ENCODE measurements at regions not wholly inside any gene's neighbourhood (a gene's known extent, or its start where the extent isn't known, plus 50 kb on each side); places are given as distances from the start of the nearest gene placed in this dataset.
A peak's percentile ranks its signal among the peaks of the same experiment; 100 is the strongest.

- no peak overlapping the region for H3K27ac ChIP-seq (ENCODE audit: insufficient read depth, low read length, poor library complexity, severe bottlenecking)
- H3K36me3 ChIP-seq (ENCODE audit: control insufficient read depth, insufficient read depth, low read length): no peaks in the 10 kb centered on the region
- peak; percentile 68 for ATAC-seq (ENCODE audit: low read depth in 2 of 2)
- peak overlapping the region in 1 of 3 donors; percentile 77 for H3K27ac Mint-ChIP-seq
- no peaks in the 10 kb centered on the region for H3K4me1 Mint-ChIP-seq
- peaks cover 7% of the 10 kb centered on the region for H3K27me3 Mint-ChIP-seq
- no peaks in the 10 kb centered on the region for H3K9me3 Mint-ChIP-seq
- DNase-seq: peak; percentile 46 to 67 (median 63)
- H3K27me3 ChIP-seq (ENCODE audit: control insufficient read depth, insufficient read depth, low read length): peaks cover 3% of the 10 kb centered on the region
- H3K4me3 ChIP-seq (ENCODE audit: low read depth, low read length): no peak overlapping the region
- no peaks in the 10 kb centered on the region for H3K4me1 ChIP-seq (ENCODE audit: control insufficient read depth, insufficient read depth, low read length, poor library complexity, severe bottlenecking)
- no peak overlapping the region for H3K4me3 Mint-ChIP-seq
- no peaks in the 10 kb centered on the region for H3K9me3 ChIP-seq (ENCODE audit: control insufficient read depth in 2 of 2, low read length in 2 of 2)
- H3K36me3 Mint-ChIP-seq: no peaks in the 10 kb centered on the region
These were observed 245.1 kb downstream of the PTBP2 start for GRCh38 chr1:96966536-96967138.

- peaks cover 4% of the 10 kb centered on the region for H3K27me3 Mint-ChIP-seq
- no peak overlapping the region for H3K4me3 Mint-ChIP-seq
- no peaks in the 10 kb centered on the region for H3K36me3 ChIP-seq (ENCODE audit: control insufficient read depth, insufficient read depth, low read length)
- H3K9me3 Mint-ChIP-seq: no peaks in the 10 kb centered on the region
- H3K36me3 Mint-ChIP-seq: no peaks in the 10 kb centered on the region
- peaks cover 3% of the 10 kb centered on the region for H3K27me3 ChIP-seq (ENCODE audit: control insufficient read depth, insufficient read depth, low read length)
- H3K27ac Mint-ChIP-seq: no peak overlapping the region
- no peaks in the 10 kb centered on the region for H3K4me1 ChIP-seq (ENCODE audit: control insufficient read depth, insufficient read depth, low read length, poor library complexity, severe bottlenecking)
- no peak overlapping the region for H3K4me3 ChIP-seq (ENCODE audit: low read depth, low read length)
- no peaks in the 10 kb centered on the region for H3K9me3 ChIP-seq (ENCODE audit: control insufficient read depth in 2 of 2, low read length in 2 of 2)
- no peak overlapping the region for H3K27ac ChIP-seq (ENCODE audit: insufficient read depth, low read length, poor library complexity, severe bottlenecking)
- no peaks in the 10 kb centered on the region for H3K4me1 Mint-ChIP-seq
- DNase-seq (no peak), ATAC-seq (ENCODE audit: low read depth in 2 of 2) (no peak)
These were observed 245.7 kb downstream of the PTBP2 start for GRCh38 chr1:96967311-96967710.

GRCh38 chr1:96968541-96968940 is 247.0 kb downstream of the PTBP2 start:
- Mint-ChIP-seq H3K27me3 (peaks cover 4% of the 10 kb centered on the region), H3K4me3 (no peak overlapping the region), H3K4me1 (no peaks in the 10 kb centered on the region), H3K27ac (no peak overlapping the region), H3K9me3 (no peaks in the 10 kb centered on the region), H3K36me3 (no peaks in the 10 kb centered on the region)
- Histone ChIP-seq H3K36me3 (ENCODE audit: control insufficient read depth, insufficient read depth, low read length) (no peaks in the 10 kb centered on the region), H3K27ac (ENCODE audit: insufficient read depth, low read length, poor library complexity, severe bottlenecking) (no peak overlapping the region), H3K4me1 (ENCODE audit: control insufficient read depth, insufficient read depth, low read length, poor library complexity, severe bottlenecking) (no peaks in the 10 kb centered on the region), H3K27me3 (ENCODE audit: control insufficient read depth, insufficient read depth, low read length) (peaks cover 3% of the 10 kb centered on the region), H3K9me3 (ENCODE audit: control insufficient read depth in 2 of 2, low read length in 2 of 2) (no peaks in the 10 kb centered on the region), H3K4me3 (ENCODE audit: low read depth, low read length) (no peak overlapping the region)
- ATAC-seq (ENCODE audit: low read depth in 2 of 2) (no peak), DNase-seq (no peak)

GRCh38 chr1:96968983-96969382 is 247.4 kb downstream of the PTBP2 start:
- peak overlapping the region in 1 of 3 donors; percentile 11 for H3K27ac Mint-ChIP-seq
- Histone ChIP-seq H3K9me3 (ENCODE audit: control insufficient read depth in 2 of 2, low read length in 2 of 2) (no peaks in the 10 kb centered on the region), H3K36me3 (ENCODE audit: control insufficient read depth, insufficient read depth, low read length) (no peaks in the 10 kb centered on the region), H3K4me3 (ENCODE audit: low read depth, low read length) (no peak overlapping the region), H3K27ac (ENCODE audit: insufficient read depth, low read length, poor library complexity, severe bottlenecking) (no peak overlapping the region), H3K4me1 (ENCODE audit: control insufficient read depth, insufficient read depth, low read length, poor library complexity, severe bottlenecking) (no peaks in the 10 kb centered on the region), H3K27me3 (ENCODE audit: control insufficient read depth, insufficient read depth, low read length) (peaks cover 3% of the 10 kb centered on the region)
- no peaks in the 10 kb centered on the region for H3K4me1 Mint-ChIP-seq
- no peak for ATAC-seq (ENCODE audit: low read depth in 2 of 2)
- H3K36me3 Mint-ChIP-seq: no peaks in the 10 kb centered on the region
- no peak for DNase-seq
- H3K9me3 Mint-ChIP-seq: no peaks in the 10 kb centered on the region
- peaks cover 4% of the 10 kb centered on the region for H3K27me3 Mint-ChIP-seq
- H3K4me3 Mint-ChIP-seq: no peak overlapping the region

- Mint-ChIP-seq H3K27ac (no peak overlapping the region), H3K4me3 (no peak overlapping the region), H3K9me3 (no peaks in the 10 kb centered on the region), H3K4me1 (no peaks in the 10 kb centered on the region), H3K36me3 (no peaks in the 10 kb centered on the region), H3K27me3 (peaks cover 4% of the 10 kb centered on the region)
- no peak for ATAC-seq (ENCODE audit: low read depth in 2 of 2)
- Histone ChIP-seq H3K4me1 (ENCODE audit: control insufficient read depth, insufficient read depth, low read length, poor library complexity, severe bottlenecking) (no peaks in the 10 kb centered on the region), H3K27ac (ENCODE audit: insufficient read depth, low read length, poor library complexity, severe bottlenecking) (no peak overlapping the region), H3K36me3 (ENCODE audit: control insufficient read depth, insufficient read depth, low read length) (no peaks in the 10 kb centered on the region), H3K4me3 (ENCODE audit: low read depth, low read length) (no peak overlapping the region), H3K9me3 (ENCODE audit: control insufficient read depth in 2 of 2, low read length in 2 of 2) (no peaks in the 10 kb centered on the region), H3K27me3 (ENCODE audit: control insufficient read depth, insufficient read depth, low read length) (peaks cover 3% of the 10 kb centered on the region)
- DNase-seq: no peak
These were observed 248.1 kb downstream of the PTBP2 start for GRCh38 chr1:96969656-96970163.

GRCh38 chr1:96971439-96971838 is 249.9 kb downstream of the PTBP2 start:
- Mint-ChIP-seq H3K4me3 (no peak overlapping the region), H3K36me3 (no peaks in the 10 kb centered on the region), H3K4me1 (no peaks in the 10 kb centered on the region), H3K9me3 (peaks cover 0 to 2% (median 0%) of the 10 kb centered on the region in 7 donors), H3K27me3 (peaks cover 4% of the 10 kb centered on the region), H3K27ac (no peak overlapping the region)
- H3K4me3 ChIP-seq (ENCODE audit: low read depth, low read length): no peak overlapping the region
- ATAC-seq (ENCODE audit: low read depth in 2 of 2): no peak
- no peaks in the 10 kb centered on the region for H3K36me3 ChIP-seq (ENCODE audit: control insufficient read depth, insufficient read depth, low read length)
- no peak overlapping the region for H3K27ac ChIP-seq (ENCODE audit: insufficient read depth, low read length, poor library complexity, severe bottlenecking)
- H3K4me1 ChIP-seq (ENCODE audit: control insufficient read depth, insufficient read depth, low read length, poor library complexity, severe bottlenecking): no peaks in the 10 kb centered on the region
- no peak for DNase-seq
- H3K9me3 ChIP-seq (ENCODE audit: control insufficient read depth in 2 of 2, low read length in 2 of 2): no peaks in the 10 kb centered on the region
- peaks cover 3% of the 10 kb centered on the region for H3K27me3 ChIP-seq (ENCODE audit: control insufficient read depth, insufficient read depth, low read length)

- H3K27ac Mint-ChIP-seq: no peak overlapping the region
- H3K36me3 Mint-ChIP-seq: no peaks in the 10 kb centered on the region
- Histone ChIP-seq H3K36me3 (ENCODE audit: control insufficient read depth, insufficient read depth, low read length) (no peaks in the 10 kb centered on the region), H3K4me1 (ENCODE audit: control insufficient read depth, insufficient read depth, low read length, poor library complexity, severe bottlenecking) (no peaks in the 10 kb centered on the region), H3K4me3 (ENCODE audit: low read depth, low read length) (no peak overlapping the region), H3K27ac (ENCODE audit: insufficient read depth, low read length, poor library complexity, severe bottlenecking) (no peak overlapping the region), H3K27me3 (ENCODE audit: control insufficient read depth, insufficient read depth, low read length) (peaks cover 3% of the 10 kb centered on the region), H3K9me3 (ENCODE audit: control insufficient read depth in 2 of 2, low read length in 2 of 2) (no peaks in the 10 kb centered on the region)
- DNase-seq (no peak), ATAC-seq (ENCODE audit: low read depth in 2 of 2) (no peak)
- peaks cover 0 to 2% (median 0%) of the 10 kb centered on the region in 7 donors for H3K9me3 Mint-ChIP-seq
- no peak overlapping the region for H3K4me3 Mint-ChIP-seq
- peaks cover 4% of the 10 kb centered on the region for H3K27me3 Mint-ChIP-seq
- H3K4me1 Mint-ChIP-seq: no peaks in the 10 kb centered on the region
These were observed 250.4 kb downstream of the PTBP2 start for GRCh38 chr1:96971849-96972602.

- Mint-ChIP-seq H3K27ac (no peak overlapping the region), H3K27me3 (peaks cover 4% of the 10 kb centered on the region), H3K4me1 (no peaks in the 10 kb centered on the region), H3K4me3 (no peak overlapping the region), H3K36me3 (no peaks in the 10 kb centered on the region), H3K9me3 (peaks cover 0 to 2% (median 0%) of the 10 kb centered on the region in 7 donors)
- Histone ChIP-seq H3K36me3 (ENCODE audit: control insufficient read depth, insufficient read depth, low read length) (no peaks in the 10 kb centered on the region), H3K9me3 (ENCODE audit: control insufficient read depth in 2 of 2, low read length in 2 of 2) (no peaks in the 10 kb centered on the region), H3K27ac (ENCODE audit: insufficient read depth, low read length, poor library complexity, severe bottlenecking) (no peak overlapping the region), H3K27me3 (ENCODE audit: control insufficient read depth, insufficient read depth, low read length) (peaks cover 2% of the 10 kb centered on the region), H3K4me1 (ENCODE audit: control insufficient read depth, insufficient read depth, low read length, poor library complexity, severe bottlenecking) (no peaks in the 10 kb centered on the region), H3K4me3 (ENCODE audit: low read depth, low read length) (no peak overlapping the region)
- ATAC-seq (ENCODE audit: low read depth in 2 of 2) (no peak), DNase-seq (no peak)
These were observed 252.0 kb downstream of the PTBP2 start for GRCh38 chr1:96973605-96974004.
